Medulla oblongata (tissue), 1 donor: ENCODE measurements at regions not wholly inside any gene's neighbourhood (a gene's known extent, or its start where the extent isn't known, plus 50 kb on each side); places are given as distances from the start of the nearest gene placed in this dataset.
"Not testable (repeated sequence)": the region's sequence is repeated elsewhere in the genome, so short reads cannot be mapped to it uniquely, and the experiment has no call there.

Experiments
- DNase-seq: peaks from one replicate; pipeline ENCODE4 v3.0.0-alpha.2; 2015; ENCODE audit errors: extremely low spot score

DNA sequence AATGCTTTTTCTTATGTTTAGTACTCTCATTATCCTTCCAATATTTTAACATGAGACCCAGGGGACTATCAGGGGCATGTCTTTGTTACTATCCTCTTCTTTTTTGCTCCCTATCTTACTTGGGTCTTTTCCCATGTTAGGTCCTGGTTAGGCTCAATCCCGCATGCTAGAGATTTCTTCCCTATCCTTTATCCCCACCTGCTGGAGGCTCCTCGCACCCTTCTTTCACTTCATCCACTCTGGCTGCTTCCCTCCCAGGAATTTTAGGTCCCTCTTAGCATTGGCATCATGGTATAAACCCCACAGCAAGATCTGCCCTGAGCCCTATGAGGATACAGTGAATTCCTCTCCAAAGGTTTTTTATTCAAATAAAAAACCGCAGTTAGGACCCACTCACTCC, 567.3 kb downstream of the ANKRD30B start:
- DNase-seq = peak; percentile 2

DNA sequence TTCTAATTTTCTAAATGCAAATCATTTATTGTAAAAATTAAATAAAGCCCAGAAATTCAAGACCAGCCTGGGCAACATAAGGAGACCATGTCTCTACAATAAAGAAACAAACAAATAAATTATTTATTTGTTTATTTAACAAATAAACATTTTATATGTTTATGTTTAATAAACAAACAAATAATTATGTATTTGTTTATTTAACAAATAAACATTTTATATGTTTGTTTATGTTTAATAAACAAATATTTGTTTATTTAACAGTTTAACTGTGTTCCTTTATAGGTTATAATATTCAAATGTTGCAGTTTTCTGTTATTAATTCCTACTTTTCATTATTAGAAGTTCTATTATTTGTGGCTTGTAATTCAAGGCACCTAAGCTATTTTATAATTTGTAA, 570.7 kb downstream of the ANKRD30B start:
- DNase-seq = not testable (repeated sequence)

DNA sequence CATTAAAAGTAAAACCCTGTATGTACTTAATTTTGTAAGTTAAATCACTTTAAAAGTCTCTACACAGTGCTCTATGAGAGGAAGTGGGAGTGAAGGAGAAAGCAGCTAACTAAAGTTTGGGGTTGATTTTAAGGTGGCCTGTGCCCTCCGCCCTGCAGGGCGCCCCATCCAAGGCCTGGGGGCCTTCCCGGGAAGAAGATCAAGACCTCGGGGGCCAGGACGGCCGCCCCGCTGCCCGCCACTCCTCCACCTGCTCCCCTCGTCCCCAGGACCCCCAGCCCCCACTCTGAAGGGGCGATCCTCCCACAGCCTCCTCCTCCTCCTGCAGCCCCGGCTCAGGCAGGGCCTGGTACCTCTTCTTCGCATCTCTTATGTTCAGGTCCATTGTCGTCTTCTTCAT, 581.7 kb downstream of the ANKRD30B start:
- not testable (repeated sequence) for DNase-seq

DNA sequence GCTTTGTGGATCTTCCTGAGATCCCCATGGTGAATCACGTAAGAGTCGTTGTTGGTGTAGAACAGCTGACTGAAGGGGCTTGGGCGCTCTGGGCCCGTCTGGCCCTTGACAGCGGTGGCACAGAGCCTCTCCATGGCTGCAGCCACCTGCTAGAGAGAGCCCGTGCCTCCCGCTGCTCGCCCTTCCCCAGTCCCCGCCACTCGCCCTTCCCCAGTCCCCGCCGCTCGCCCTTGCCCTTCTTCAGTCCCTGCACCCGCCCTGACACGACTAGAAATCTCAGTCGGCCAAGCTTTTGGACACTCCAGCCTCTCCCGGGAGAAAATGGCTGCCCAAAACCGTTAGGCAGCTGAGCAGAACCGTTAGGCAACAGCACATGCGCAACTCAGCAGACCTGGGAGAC, 582.2 kb downstream of the ANKRD30B start:
- not testable (repeated sequence) for DNase-seq

DNA sequence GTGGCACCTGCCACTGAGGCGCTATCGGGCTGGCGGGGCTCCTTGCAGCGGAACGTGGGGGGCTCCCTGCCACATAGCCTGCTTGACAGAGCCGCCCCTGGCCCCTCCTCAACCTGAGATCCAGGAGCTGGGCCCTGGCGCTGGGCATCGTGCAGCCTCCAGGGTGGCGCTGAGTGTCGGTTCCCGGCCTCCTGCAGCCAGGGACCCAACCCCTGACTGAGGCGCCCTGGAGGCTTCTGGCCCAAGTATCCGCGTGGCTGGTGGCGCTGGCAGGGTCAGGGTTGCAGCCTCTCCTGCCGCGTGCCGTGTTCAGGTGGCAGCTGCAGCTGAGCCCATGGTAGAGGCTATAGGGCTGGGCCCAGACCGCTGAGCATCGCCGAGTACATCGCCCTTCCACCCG, 582.6 kb downstream of the ANKRD30B start:
- not testable (repeated sequence) for DNase-seq

DNA sequence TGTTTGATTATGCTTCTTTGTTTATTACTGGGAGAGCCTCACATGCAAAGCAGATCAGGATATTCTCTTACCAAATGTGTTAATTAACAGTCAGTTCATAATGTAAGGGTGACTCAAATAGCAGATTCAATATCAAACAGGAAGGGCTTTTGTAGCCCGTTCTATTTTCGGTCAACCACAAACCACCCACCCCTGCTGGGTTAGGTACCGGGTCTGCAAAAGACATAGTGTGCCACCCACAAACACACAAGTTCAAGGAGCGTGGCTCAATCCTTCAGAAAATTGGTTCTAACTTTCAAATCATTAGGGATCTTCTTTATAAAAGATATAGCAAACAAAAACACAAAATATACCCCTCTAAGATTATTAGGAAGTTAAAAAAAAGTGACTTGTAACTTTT, 627.7 kb downstream of the ANKRD30B start:
- DNase-seq = not testable (repeated sequence)

DNA sequence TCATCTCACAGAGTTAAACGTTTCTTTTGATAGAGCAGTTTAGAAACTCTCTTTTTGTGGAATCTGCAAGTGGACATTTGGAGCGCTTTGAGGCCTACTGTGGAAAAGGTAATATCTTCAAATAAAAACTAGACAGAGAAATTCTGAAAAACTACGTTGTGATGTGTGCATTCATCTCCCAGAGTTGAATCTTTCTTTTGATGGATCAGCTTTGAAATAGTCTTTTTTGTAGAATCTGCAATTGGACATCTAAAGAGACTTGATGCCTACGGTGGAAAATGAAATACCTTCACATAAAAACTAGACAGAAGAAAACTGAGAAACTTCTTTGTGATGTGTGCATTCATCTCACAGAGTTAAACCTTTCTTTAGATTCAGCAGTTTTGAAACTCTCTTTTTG, 659.9 kb downstream of the ANKRD30B start:
- DNase-seq = peak; percentile 33
